GM12865 (cell line): ENCODE measurements at regions not wholly inside any gene's neighbourhood (a gene's known extent, or its start where the extent isn't known, plus 50 kb on each side); places are given as distances from the start of the nearest gene placed in this dataset.
"Not testable (repeated sequence)": the region's sequence is repeated elsewhere in the genome, so short reads cannot be mapped to it uniquely, and the experiment has no call there.

ENCODE experiments used
- DNase-seq: peaks from one replicate; pipeline ENCODE4 v3.0.0; 2010; ENCODE audit warnings: low read depth
- H3K4me3 ChIP-seq: 2 replicates; pipeline ENCODE4 v1.5.1; 2011; ENCODE audit warnings: mild to moderate bottlenecking, low read depth, low read length, control low read depth
- CTCF ChIP-seq: IDR thresholded peaks from 2 replicates; pipeline ENCODE4 v1.5.1; 2011; ENCODE audit warnings: low read length, control low read depth, low read depth, inconsistent platforms; ENCODE audit not compliant: insufficient read depth; ENCODE audit errors: missing control alignments

GRCh38 chr19:34094960-34095359, 77.3 kb upstream of the LSM14A start:
- no peak for TF ChIP-seq CTCF
- DNase-seq = no peak
- H3K4me3 ChIP-seq = no peak overlapping the region

GRCh38 chr19:34095411-34095810, 76.9 kb upstream of the LSM14A start:
- not testable (repeated sequence) for H3K4me3 ChIP-seq, DNase-seq

GRCh38 chr19:34096020-34096915, 76.0 kb upstream of the LSM14A start:
- peak; percentile 53 for DNase-seq
- peak; percentile 48 for TF ChIP-seq CTCF
- no peak overlapping the region for H3K4me3 ChIP-seq

- TF ChIP-seq CTCF = no peak
- H3K4me3 ChIP-seq = no peak overlapping the region
- no peak for DNase-seq
These were observed 68.2 kb upstream of the LSM14A start for GRCh38 chr19:34104096-34104495.

- no peak for TF ChIP-seq CTCF
These were observed 67.7 kb upstream of the LSM14A start for GRCh38 chr19:34104557-34104956.

GRCh38 chr19:34109596-34109995, 62.7 kb upstream of the LSM14A start:
- no peak for DNase-seq
- no peak for TF ChIP-seq CTCF
- no peak overlapping the region for H3K4me3 ChIP-seq

More at GRCh38 chr19:34104557-34104956, 67.7 kb upstream of the LSM14A start:
- no peak for DNase-seq
- no peak overlapping the region for H3K4me3 ChIP-seq

- no peak overlapping the region for H3K4me3 ChIP-seq
- no peak for DNase-seq
- TF ChIP-seq CTCF = no peak
These were observed 53.2 kb upstream of the LSM14A start for GRCh38 chr19:34118879-34119748.
